A549 (cell line): ENCODE measurements at regions not wholly inside any gene's neighbourhood (a gene's known extent, or its start where the extent isn't known, plus 50 kb on each side); places are given as distances from the start of the nearest gene placed in this dataset.

Experiments used
- ATAC-seq, 2 experiments: fragments of 200-7000 bp in 1 of 2; fragments of >200 bp in 1 of 2; cut with Nextera tagmentation in 1 of 2; cut with Tn5 transposase in 1 of 2; 3 replicates each; pipeline versions ENCODE4 v1.8.0 to v1.9.1; 2018 to 2020; ENCODE audit warnings: mild to moderate bottlenecking in 1 of 2, moderate library complexity in 1 of 2
- CTCF ChIA-PET: fragments of 300-600 bp; sonication (Branson Sonifier 250); formaldehyde crosslinking; extraction: SDS; loops from one replicate; lab custom pipeline; 2021; ENCODE audit warnings: antibody characterized with exemption, inconsistent platforms; lab: Yijun Ruan, JAX
- POLR2A ChIA-PET: fragments of 350-600 bp; formaldehyde crosslinking; extraction: SDS; loops from one replicate; lab custom pipeline; 2021; ENCODE audit warnings: antibody characterized with exemption, inconsistent platforms; lab: Yijun Ruan, JAX
- DNase-seq, 2 experiments: peaks; one replicate each; pipeline versions ENCODE4 v3.0.0 to v3.0.0-alpha.2; 2011 to 2016; ENCODE audit warnings: low read depth in 1 of 2, low spot score in 1 of 2
- FAIRE-seq: peaks from 2 replicates; lab custom pipeline; 2011; peaks lifted over from hg19 to GRCh38; lab: Jason Lieb, UNC
- H3K27ac ChIP-seq, 2 experiments: fragments of >200 bp; sonication (Bioruptor Twin); formaldehyde crosslinking; 3 replicates each; pipeline ENCODE4 v1.5.1; 2016 to 2017
- H3K4me1 ChIP-seq: fragments of >200 bp; sonication (Bioruptor Twin); formaldehyde crosslinking; 3 replicates; pipeline ENCODE4 v1.6.1; 2016
- H3K4me2 ChIP-seq: fragments of >200 bp; sonication (Bioruptor Twin); formaldehyde crosslinking; 3 replicates; pipeline ENCODE4 v1.6.1; 2016
- H3K4me3 ChIP-seq: fragments of >200 bp; sonication (Bioruptor Twin); formaldehyde crosslinking; 3 replicates; pipeline ENCODE4 v1.5.1; 2016
- H3K9me3 ChIP-seq: fragments of >200 bp; sonication (Bioruptor Twin); formaldehyde crosslinking; 3 replicates; pipeline ENCODE4 v1.6.1; 2016
- BHLHE40 ChIP-seq: IDR thresholded peaks from 2 replicates; pipeline ENCODE4 v1.6.1; 2012; ENCODE audit warnings: low read depth, low read length, inconsistent platforms
- CBX8 ChIP-seq: fragments of 200-600 bp; sonication (generic); IDR thresholded peaks from 2 replicates; pipeline ENCODE4 v1.6.1; 2016
- EHMT2 ChIP-seq: fragments of 200-600 bp; sonication (generic); IDR thresholded peaks from 2 replicates; pipeline ENCODE4 v1.6.1; 2016; ENCODE audit warnings: antibody characterized with exemption, low read depth, mild to moderate bottlenecking, moderate library complexity
- ELK1 ChIP-seq: fragments of 150-350 bp; IDR thresholded peaks from 2 replicates; pipeline ENCODE4 v1.6.1; 2014; ENCODE audit warnings: low read depth, mild to moderate bottlenecking, low read length
- EP300 ChIP-seq, 2 experiments: fragments of >200 bp; sonication (Bioruptor Twin); formaldehyde crosslinking; IDR thresholded peaks; 2 replicates in 1 of 2; 3 replicates in 1 of 2; pipeline ENCODE4 v1.6.1; 2016 to 2017
- FOSL2 ChIP-seq, 2 experiments: fragments of 450-650 bp in 1 of 2; fragments of >200 bp in 1 of 2; sonication (Bioruptor Twin) in 1 of 2; formaldehyde crosslinking; IDR thresholded peaks; 2 replicates each; pipeline versions ENCODE4 v1.5.0 to v1.6.1; 2016 to 2020; ENCODE audit warnings: mild to moderate bottlenecking in 1 of 2, moderate library complexity in 1 of 2
- FOXS1 ChIP-seq: fragments of 250-450 bp; sonication (Bioruptor Pico); IDR thresholded peaks from 2 replicates; pipeline ENCODE4 v1.5.0; 2020; ENCODE audit warnings: mild to moderate bottlenecking, moderate library complexity
- GATA3 ChIP-seq: IDR thresholded peaks from 2 replicates; pipeline ENCODE4 v1.6.1; 2012; ENCODE audit warnings: borderline replicate concordance
- HEYL ChIP-seq: fragments of 250-450 bp; sonication (Bioruptor Pico); IDR thresholded peaks from 2 replicates; pipeline ENCODE4 v1.8.0; 2021; ENCODE audit warnings: mild to moderate bottlenecking, moderate library complexity
- HOXB5 ChIP-seq: fragments of 250-450 bp; sonication (Bioruptor Pico); IDR thresholded peaks from 2 replicates; pipeline ENCODE4 v1.5.0; 2020; ENCODE audit warnings: mild to moderate bottlenecking, moderate library complexity
- JUN ChIP-seq, 2 experiments: fragments of >200 bp; sonication (Bioruptor Twin); formaldehyde crosslinking; IDR thresholded peaks; 2 replicates in 1 of 2; 3 replicates in 1 of 2; pipeline ENCODE4 v1.6.1; 2016 to 2017
- MAFK ChIP-seq: fragments of 450-650 bp; IDR thresholded peaks from 2 replicates; pipeline ENCODE4 v1.6.1; 2014; ENCODE audit not compliant: partially characterized antibody
- MYC ChIP-seq: IDR thresholded peaks from 2 replicates; pipeline ENCODE4 v1.6.1; 2012; ENCODE audit warnings: mild to moderate bottlenecking, inconsistent platforms, low read length, improper control_type of control experiment, borderline replicate concordance
- NR3C1 ChIP-seq: fragments of >200 bp; sonication (Bioruptor Twin); formaldehyde crosslinking; IDR thresholded peaks from 3 replicates; pipeline ENCODE4 v1.6.1; 2017
- POLR2AphosphoS2 ChIP-seq: conservative IDR thresholded peaks from 2 replicates; pipeline ENCODE4 v1.6.1; 2012; ENCODE audit warnings: low read length, improper control_type of control experiment, inconsistent platforms
- RAD21 ChIP-seq, 2 experiments: fragments of >200 bp in 1 of 2; sonication (Bioruptor Twin) in 1 of 2; formaldehyde crosslinking in 1 of 2; IDR thresholded peaks in 1 of 2; conservative IDR thresholded peaks in 1 of 2; 2 replicates in 1 of 2; 3 replicates in 1 of 2; pipeline ENCODE4 v1.6.1; 2012 to 2018; ENCODE audit warnings: inconsistent platforms in 1 of 2
- RARB ChIP-seq: fragments of 250-450 bp; sonication (Bioruptor Pico); IDR thresholded peaks from 2 replicates; pipeline ENCODE4 v1.8.0; 2021; ENCODE audit warnings: mild to moderate bottlenecking, moderate library complexity
- SMC3 ChIP-seq: fragments of >200 bp; sonication (Bioruptor Twin); formaldehyde crosslinking; IDR thresholded peaks from 3 replicates; pipeline ENCODE4 v1.6.1; 2018; ENCODE audit warnings: inconsistent platforms
- ZFP36 ChIP-seq: fragments of 450-650 bp; IDR thresholded peaks from 2 replicates; pipeline ENCODE4 v1.6.1; 2014; ENCODE audit warnings: borderline replicate concordance; ENCODE audit not compliant: partially characterized antibody
- ZSCAN20 ChIP-seq: fragments of 250-450 bp; sonication (Bioruptor Pico); IDR thresholded peaks from 2 replicates; pipeline ENCODE4 v1.8.0; 2022; ENCODE audit warnings: mild to moderate bottlenecking, moderate library complexity
- WGBS: methylation state at CpG from one replicate; pipeline ENCODE4 v1.1.6; 2017; ENCODE audit errors: missing lambda C conversion rate; 5-methylcytosine and 5-hydroxymethylcytosine counted together

GRCh38 chr13:44040818-44041100 lies 161.1 kb downstream of the LACC1 start:
- no peaks in the 10 kb centered on the region for H3K9me3 ChIP-seq
- no peak for FAIRE-seq
- peak overlapping the region; percentile 34 to 63; a peak in 3 of 6 replicates for H3K27ac ChIP-seq
- TF ChIP-seq HEYL (no peak), BHLHE40 (no peak), RARB (CRISPR knock-in tag) (no peak), HOXB5 (CRISPR knock-in tag) (no peak), EHMT2 (no peak), MYC (no peak), POLR2AphosphoS2 (no peak)
- TF ChIP-seq, all 56 proteins: peak for 0
- ChIA-PET CTCF (no interaction called here), POLR2A (no interaction called here)
- no peak overlapping the region for H3K4me3 ChIP-seq
- DNase-seq (no peak), ATAC-seq (no peak)
- H3K4me2 ChIP-seq, result peak overlapping the region; percentile 51
- H3K4me1 ChIP-seq, result peaks cover 33% of the 10 kb centered on the region

- H3K27ac ChIP-seq, result peak overlapping the region; percentile 59 to 78
- CTCF ChIA-PET, result interaction anchor here (0.6 to 0.8 kb wide), 3 partner anchors 137 to 1027 kb away, joined by 3 read pairs; no protein-coding TSS in a partner anchor
- TF ChIP-seq ZSCAN20, result no peak
- peak; percentile 24; the same call in 1 of the 2 replicates for TF ChIP-seq GATA3
- no peak for TF ChIP-seq SMC3
- TF ChIP-seq ZFP36, result no peak
- no peak for TF ChIP-seq NR3C1
- TF ChIP-seq FOSL2 (IDR thresholded peaks at IDR 0.05), result no peak
- no peak for TF ChIP-seq FOSL2 (CRISPR knock-in tag; IDR thresholded peaks at IDR 0.05)
- TF ChIP-seq FOXS1 (CRISPR knock-in tag), result no peak
- no peak for TF ChIP-seq EP300 (IDR thresholded peaks at IDR 0.05)
- TF ChIP-seq MAFK, result peak; percentile 40
- TF ChIP-seq POLR2AphosphoS2, result no peak
- no peak for TF ChIP-seq RAD21 (conservative IDR thresholded peaks at IDR 0.05 in 1 of 2, IDR thresholded peaks at IDR 0.05 in 1 of 2)
- TF ChIP-seq ELK1, result no peak
- TF ChIP-seq, all 56 proteins: peak for 2
- peaks cover 39% of the 10 kb centered on the region for H3K4me1 ChIP-seq
- H3K9me3 ChIP-seq, result no peaks in the 10 kb centered on the region
- POLR2A ChIA-PET, result interaction anchor here (0.9 to 1.9 kb wide), 2 partner anchors 262 to 392 kb away, joined by 3 to 8 read pairs; no protein-coding TSS in a partner anchor
- H3K4me2 ChIP-seq, result peak overlapping the region; percentile 46
- H3K4me3 ChIP-seq, result no peak overlapping the region
- ATAC-seq, result peak; percentile 64 to 73; a peak in 5 of 6 replicates
- peak in 1 of 2 experiments; percentile 50 for DNase-seq
- WGBS, result 72% methylated on average over 6 of the region's 6 CpGs
- FAIRE-seq, result no peak
Observed at GRCh38 chr13:44044547-44045179, 165.0 kb downstream of the LACC1 start.

GRCh38 chr13:44045180-44045562 lies 165.5 kb downstream of the LACC1 start:
- H3K4me2 ChIP-seq, result peak overlapping the region; percentile 46
- ChIA-PET CTCF (interaction anchor here (0.6 to 2.1 kb wide), 3 partner anchors 137 to 1026 kb away, joined by 3 to 7 read pairs (median 3); no protein-coding TSS in a partner anchor), POLR2A (interaction anchor here (1.9 kb wide), 1 partner anchor 391 kb away, joined by 8 read pairs; no protein-coding TSS in a partner anchor)
- TF ChIP-seq GATA3 (0 out of 2 replicates have a peak, but pooled peaks have one; percentile 1), JUN (IDR thresholded peaks at IDR 0.05) (no peak), CBX8 (no peak)
- ATAC-seq (peak in 1 of 2 experiments; percentile 50; a peak in 2 of 6 replicates), DNase-seq (peak in 1 of 2 experiments; percentile 17), FAIRE-seq (no peak)
- no peaks in the 10 kb centered on the region for H3K9me3 ChIP-seq
- H3K4me1 ChIP-seq, result peaks cover 35% of the 10 kb centered on the region
- WGBS, result 81% methylated on average over 3 of the region's 3 CpGs
- H3K27ac ChIP-seq, result peak overlapping the region; percentile 59 to 78
- no peak overlapping the region for H3K4me3 ChIP-seq
